NB4 (cell line): ENCODE measurements at regions not wholly inside any gene's neighbourhood (a gene's known extent, or its start where the extent isn't known, plus 50 kb on each side); places are given as distances from the start of the nearest gene placed in this dataset.

Experiments
- MYC ChIP-seq: IDR thresholded peaks from 2 replicates; pipeline ENCODE4 v1.6.1; 2011; ENCODE audit warnings: low read depth, low read length
- POLR2A ChIP-seq: IDR thresholded peaks from 2 replicates; pipeline ENCODE4 v1.6.1; 2011; ENCODE audit warnings: mild to moderate bottlenecking; ENCODE audit not compliant: insufficient read length; ENCODE audit errors: extremely low read depth
- TF ChIP-seq, protein P1 (sequence below): IDR thresholded peaks from one replicate; pipeline ENCODE4 v1.5.1; 2012; ENCODE audit warnings: low read depth, low read length
- TF ChIP-seq, protein P2 (sequence below): IDR thresholded peaks from 2 replicates; pipeline ENCODE4 v1.6.1; 2011; ENCODE audit warnings: low read depth, low read length

DNA sequence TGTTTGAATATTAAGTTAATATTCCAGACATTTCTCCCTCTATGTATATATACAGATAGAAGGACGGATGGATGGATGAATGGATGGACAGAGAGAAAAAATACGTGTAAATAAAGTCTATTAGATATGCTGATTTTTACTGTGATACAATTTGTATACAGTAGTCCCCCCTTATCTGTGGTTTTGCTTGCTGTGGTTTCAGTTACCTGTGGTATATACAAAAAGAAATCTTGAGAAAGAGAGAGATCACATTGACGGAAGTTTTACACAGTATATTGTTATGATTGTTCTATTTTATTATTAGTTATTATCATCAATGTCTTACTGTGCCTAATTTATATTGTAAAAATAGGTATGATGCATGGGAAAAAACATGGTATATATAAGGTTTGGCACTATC lies 290.2 kb downstream of the UTRN start:
- TF ChIP-seq, protein P1, sequence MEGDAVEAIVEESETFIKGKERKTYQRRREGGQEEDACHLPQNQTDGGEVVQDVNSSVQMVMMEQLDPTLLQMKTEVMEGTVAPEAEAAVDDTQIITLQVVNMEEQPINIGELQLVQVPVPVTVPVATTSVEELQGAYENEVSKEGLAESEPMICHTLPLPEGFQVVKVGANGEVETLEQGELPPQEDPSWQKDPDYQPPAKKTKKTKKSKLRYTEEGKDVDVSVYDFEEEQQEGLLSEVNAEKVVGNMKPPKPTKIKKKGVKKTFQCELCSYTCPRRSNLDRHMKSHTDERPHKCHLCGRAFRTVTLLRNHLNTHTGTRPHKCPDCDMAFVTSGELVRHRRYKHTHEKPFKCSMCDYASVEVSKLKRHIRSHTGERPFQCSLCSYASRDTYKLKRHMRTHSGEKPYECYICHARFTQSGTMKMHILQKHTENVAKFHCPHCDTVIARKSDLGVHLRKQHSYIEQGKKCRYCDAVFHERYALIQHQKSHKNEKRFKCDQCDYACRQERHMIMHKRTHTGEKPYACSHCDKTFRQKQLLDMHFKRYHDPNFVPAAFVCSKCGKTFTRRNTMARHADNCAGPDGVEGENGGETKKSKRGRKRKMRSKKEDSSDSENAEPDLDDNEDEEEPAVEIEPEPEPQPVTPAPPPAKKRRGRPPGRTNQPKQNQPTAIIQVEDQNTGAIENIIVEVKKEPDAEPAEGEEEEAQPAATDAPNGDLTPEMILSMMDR: no peak
- no peak for TF ChIP-seq POLR2A
- TF ChIP-seq MYC: no peak
- TF ChIP-seq, protein P2, sequence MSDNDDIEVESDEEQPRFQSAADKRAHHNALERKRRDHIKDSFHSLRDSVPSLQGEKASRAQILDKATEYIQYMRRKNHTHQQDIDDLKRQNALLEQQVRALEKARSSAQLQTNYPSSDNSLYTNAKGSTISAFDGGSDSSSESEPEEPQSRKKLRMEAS: no peak
